A549 (cell line): ENCODE measurements at regions not wholly inside any gene's neighbourhood (a gene's known extent, or its start where the extent isn't known, plus 50 kb on each side); places are given as distances from the start of the nearest gene placed in this dataset.

Source experiments
- ATAC-seq, 2 experiments: fragments of 200-7000 bp in 1 of 2; fragments of >200 bp in 1 of 2; cut with Nextera tagmentation in 1 of 2; cut with Tn5 transposase in 1 of 2; 3 replicates each; pipeline versions ENCODE4 v1.8.0 to v1.9.1; 2018 to 2020; ENCODE audit warnings: mild to moderate bottlenecking in 1 of 2, moderate library complexity in 1 of 2
- CTCF ChIA-PET: fragments of 300-600 bp; sonication (Branson Sonifier 250); formaldehyde crosslinking; extraction: SDS; loops from one replicate; lab custom pipeline; 2021; ENCODE audit warnings: antibody characterized with exemption, inconsistent platforms; lab: Yijun Ruan, JAX
- POLR2A ChIA-PET: fragments of 350-600 bp; formaldehyde crosslinking; extraction: SDS; loops from one replicate; lab custom pipeline; 2021; ENCODE audit warnings: antibody characterized with exemption, inconsistent platforms; lab: Yijun Ruan, JAX
- DNase-seq, 2 experiments: peaks; one replicate each; pipeline versions ENCODE4 v3.0.0 to v3.0.0-alpha.2; 2011 to 2016; ENCODE audit warnings: low read depth in 1 of 2, low spot score in 1 of 2
- FAIRE-seq: peaks from 2 replicates; lab custom pipeline; 2011; peaks lifted over from hg19 to GRCh38; lab: Jason Lieb, UNC
- H3K27ac ChIP-seq, 2 experiments: fragments of >200 bp; sonication (Bioruptor Twin); formaldehyde crosslinking; 3 replicates each; pipeline ENCODE4 v1.5.1; 2016 to 2017
- H3K4me1 ChIP-seq: fragments of >200 bp; sonication (Bioruptor Twin); formaldehyde crosslinking; 3 replicates; pipeline ENCODE4 v1.6.1; 2016
- H3K4me2 ChIP-seq: fragments of >200 bp; sonication (Bioruptor Twin); formaldehyde crosslinking; 3 replicates; pipeline ENCODE4 v1.6.1; 2016
- H3K4me3 ChIP-seq: fragments of >200 bp; sonication (Bioruptor Twin); formaldehyde crosslinking; 3 replicates; pipeline ENCODE4 v1.5.1; 2016
- H3K9me3 ChIP-seq: fragments of >200 bp; sonication (Bioruptor Twin); formaldehyde crosslinking; 3 replicates; pipeline ENCODE4 v1.6.1; 2016
- CBX2 ChIP-seq: fragments of 200-600 bp; sonication (generic); IDR thresholded peaks from 2 replicates; pipeline ENCODE4 v1.6.1; 2016; ENCODE audit warnings: low read depth, mild to moderate bottlenecking, borderline replicate concordance
- CBX8 ChIP-seq: fragments of 200-600 bp; sonication (generic); IDR thresholded peaks from 2 replicates; pipeline ENCODE4 v1.6.1; 2016
- CEBPB ChIP-seq, 2 experiments: fragments of >200 bp in 1 of 2; sonication (Bioruptor Twin) in 1 of 2; formaldehyde crosslinking in 1 of 2; IDR thresholded peaks; 2 replicates each; pipeline ENCODE4 v1.6.1; 2012 to 2016
- CHD4 ChIP-seq: fragments of 200-600 bp; sonication (generic); IDR thresholded peaks from 2 replicates; pipeline ENCODE4 v1.6.1; 2016; ENCODE audit warnings: antibody characterized with exemption, mild to moderate bottlenecking, borderline replicate concordance
- EHMT2 ChIP-seq: fragments of 200-600 bp; sonication (generic); IDR thresholded peaks from 2 replicates; pipeline ENCODE4 v1.6.1; 2016; ENCODE audit warnings: antibody characterized with exemption, low read depth, mild to moderate bottlenecking, moderate library complexity
- EP300 ChIP-seq, 2 experiments: fragments of >200 bp; sonication (Bioruptor Twin); formaldehyde crosslinking; IDR thresholded peaks; 2 replicates in 1 of 2; 3 replicates in 1 of 2; pipeline ENCODE4 v1.6.1; 2016 to 2017
- FOSL2 ChIP-seq, 2 experiments: fragments of 450-650 bp in 1 of 2; fragments of >200 bp in 1 of 2; sonication (Bioruptor Twin) in 1 of 2; formaldehyde crosslinking; IDR thresholded peaks; 2 replicates each; pipeline versions ENCODE4 v1.5.0 to v1.6.1; 2016 to 2020; ENCODE audit warnings: mild to moderate bottlenecking in 1 of 2, moderate library complexity in 1 of 2
- FOXS1 ChIP-seq: fragments of 250-450 bp; sonication (Bioruptor Pico); IDR thresholded peaks from 2 replicates; pipeline ENCODE4 v1.5.0; 2020; ENCODE audit warnings: mild to moderate bottlenecking, moderate library complexity
- HEYL ChIP-seq: fragments of 250-450 bp; sonication (Bioruptor Pico); IDR thresholded peaks from 2 replicates; pipeline ENCODE4 v1.8.0; 2021; ENCODE audit warnings: mild to moderate bottlenecking, moderate library complexity
- HOXB13 ChIP-seq: fragments of 250-450 bp; sonication (Bioruptor Pico); IDR thresholded peaks from 2 replicates; pipeline ENCODE4 v1.5.0; 2020; ENCODE audit warnings: low read depth, mild to moderate bottlenecking, moderate library complexity
- HOXB5 ChIP-seq: fragments of 250-450 bp; sonication (Bioruptor Pico); IDR thresholded peaks from 2 replicates; pipeline ENCODE4 v1.5.0; 2020; ENCODE audit warnings: mild to moderate bottlenecking, moderate library complexity
- JUNB ChIP-seq: fragments of >200 bp; sonication (Bioruptor Twin); formaldehyde crosslinking; IDR thresholded peaks from 2 replicates; pipeline ENCODE4 v1.6.1; 2016
- KDM5A ChIP-seq: fragments of 200-600 bp; sonication (generic); IDR thresholded peaks from 2 replicates; pipeline ENCODE4 v1.6.1; 2016; ENCODE audit warnings: antibody characterized with exemption, mild to moderate bottlenecking
- MAZ ChIP-seq: fragments of 150-350 bp; IDR thresholded peaks from 2 replicates; pipeline ENCODE4 v1.6.1; 2014; ENCODE audit warnings: antibody characterized with exemption, low read depth, low read length, borderline replicate concordance
- MYC ChIP-seq: IDR thresholded peaks from 2 replicates; pipeline ENCODE4 v1.6.1; 2012; ENCODE audit warnings: mild to moderate bottlenecking, inconsistent platforms, low read length, improper control_type of control experiment, borderline replicate concordance
- NFE2L2 ChIP-seq: fragments of 150-350 bp; conservative IDR thresholded peaks from 2 replicates; pipeline ENCODE4 v1.6.1; 2014; ENCODE audit warnings: low read length
- PHF8 ChIP-seq: fragments of 200-600 bp; sonication (generic); IDR thresholded peaks from 2 replicates; pipeline ENCODE4 v1.6.1; 2016; ENCODE audit warnings: low read depth, mild to moderate bottlenecking, antibody characterized with exemption, moderate library complexity, borderline replicate concordance
- POLR2AphosphoS2 ChIP-seq: conservative IDR thresholded peaks from 2 replicates; pipeline ENCODE4 v1.6.1; 2012; ENCODE audit warnings: low read length, improper control_type of control experiment, inconsistent platforms
- RAD21 ChIP-seq, 2 experiments: fragments of >200 bp in 1 of 2; sonication (Bioruptor Twin) in 1 of 2; formaldehyde crosslinking in 1 of 2; IDR thresholded peaks in 1 of 2; conservative IDR thresholded peaks in 1 of 2; 2 replicates in 1 of 2; 3 replicates in 1 of 2; pipeline ENCODE4 v1.6.1; 2012 to 2018; ENCODE audit warnings: inconsistent platforms in 1 of 2
- RCOR1 ChIP-seq: fragments of 150-350 bp; IDR thresholded peaks from 2 replicates; pipeline ENCODE4 v1.6.1; 2014; ENCODE audit warnings: antibody characterized with exemption, low read length, low read depth
- RFX5 ChIP-seq: fragments of 450-650 bp; IDR thresholded peaks from 2 replicates; pipeline ENCODE4 v1.7.1; 2014; ENCODE audit warnings: antibody characterized with exemption, mild to moderate bottlenecking, moderate library complexity
- SREBF2 ChIP-seq: fragments of 450-650 bp; IDR thresholded peaks from 2 replicates; pipeline ENCODE4 v1.6.1; 2014; ENCODE audit warnings: mild to moderate bottlenecking, moderate library complexity
- TP53 ChIP-seq: fragments of 250-450 bp; sonication (Bioruptor Pico); IDR thresholded peaks from 2 replicates; pipeline ENCODE4 v1.5.0; 2021; ENCODE audit warnings: mild to moderate bottlenecking, moderate library complexity
- ZSCAN20 ChIP-seq: fragments of 250-450 bp; sonication (Bioruptor Pico); IDR thresholded peaks from 2 replicates; pipeline ENCODE4 v1.8.0; 2022; ENCODE audit warnings: mild to moderate bottlenecking, moderate library complexity
- WGBS: methylation state at CpG from one replicate; pipeline ENCODE4 v1.1.6; 2017; ENCODE audit errors: missing lambda C conversion rate; 5-methylcytosine and 5-hydroxymethylcytosine counted together
- TF ChIP-seq, protein P1 (sequence below): fragments of 250-450 bp; sonication (Bioruptor Pico); IDR thresholded peaks from 2 replicates; pipeline ENCODE4 v1.5.0; 2020; ENCODE audit warnings: low read depth, mild to moderate bottlenecking, moderate library complexity
- TF ChIP-seq, protein P2 (sequence below): fragments of 450-650 bp; IDR thresholded peaks from 2 replicates; pipeline ENCODE4 v1.6.1; 2014; ENCODE audit warnings: antibody characterized with exemption
- TF ChIP-seq, protein P3 (sequence below): fragments of 150-350 bp; IDR thresholded peaks from 2 replicates; pipeline ENCODE4 v1.6.1; 2014; ENCODE audit warnings: low read depth, mild to moderate bottlenecking, low read length

DNA sequence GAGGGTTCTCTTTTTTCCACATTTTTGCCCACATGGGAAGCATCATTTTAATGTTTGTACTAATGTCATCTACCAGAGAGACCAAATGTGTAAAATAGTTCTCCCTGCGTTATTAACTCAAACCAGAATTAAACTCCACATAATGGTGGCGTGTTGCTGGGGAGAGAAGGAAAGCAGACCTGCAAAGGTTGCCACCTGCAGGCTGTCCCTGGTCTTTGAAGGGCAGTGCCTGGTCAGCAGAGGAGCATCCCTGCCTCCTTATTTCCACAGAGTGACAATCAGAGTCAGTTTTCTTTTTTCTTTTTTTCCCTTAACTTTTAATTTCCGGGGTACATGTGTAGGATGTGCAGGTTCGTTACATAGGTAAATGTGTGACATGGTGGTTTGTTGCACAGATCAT is 214.5 kb downstream of the TBX18 start:
- POLR2A ChIA-PET, result no interaction called here
- Histone ChIP-seq H3K27ac (no peak overlapping the region), H3K4me2 (no peak overlapping the region), H3K9me3 (no peaks in the 10 kb centered on the region), H3K4me1 (no peaks in the 10 kb centered on the region), H3K4me3 (no peak overlapping the region)
- CTCF ChIA-PET, result no interaction called here
- DNase-seq, result no peak
- 62% methylated on average over 4 of the region's 4 CpGs for WGBS
- TF ChIP-seq CEBPB (IDR thresholded peaks at IDR 0.05), result no peak
- TF ChIP-seq HOXB5, result no peak
- TF ChIP-seq RFX5, result no peak
- peak in 1 of 2 experiments; percentile 26; a peak in 1 of 5 replicates for TF ChIP-seq RAD21 (conservative IDR thresholded peaks at IDR 0.05 in 1 of 2, IDR thresholded peaks at IDR 0.05 in 1 of 2)
- TF ChIP-seq HOXB13 (CRISPR knock-in tag), result no peak
- FAIRE-seq, result no peak
- ATAC-seq, result peak in 1 of 2 experiments; percentile 53; a peak in 1 of 6 replicates

DNA sequence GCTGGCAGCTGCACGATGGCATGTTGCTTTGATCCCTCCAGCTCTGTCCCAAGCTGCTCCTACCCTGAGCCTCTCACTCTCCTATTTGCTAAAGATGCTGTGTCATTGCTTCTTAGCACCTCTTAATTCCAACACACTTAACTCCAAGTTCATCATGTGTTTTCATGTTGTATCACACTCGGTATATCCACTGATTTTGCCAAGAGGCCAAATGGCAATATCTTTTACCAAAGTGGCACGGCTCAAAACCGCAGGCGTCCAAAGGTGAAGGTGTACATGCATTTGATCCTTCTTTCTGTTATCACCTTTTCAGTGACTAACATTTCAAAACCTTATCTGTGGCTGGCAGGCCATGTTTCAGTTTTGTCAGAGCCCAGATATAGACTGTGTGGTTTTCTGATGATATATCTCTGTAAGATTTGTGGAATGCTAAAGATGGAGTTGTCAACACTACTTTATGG is 217.0 kb downstream of the TBX18 start:
- ATAC-seq, result no peak
- no peak for DNase-seq
- Histone ChIP-seq H3K4me2 (no peak overlapping the region), H3K27ac (no peak overlapping the region), H3K4me3 (no peak overlapping the region), H3K4me1 (no peaks in the 10 kb centered on the region), H3K9me3 (no peaks in the 10 kb centered on the region)
- FAIRE-seq, result no peak
- 83% methylated on average over 5 of the region's 5 CpGs for WGBS
- POLR2A ChIA-PET, result no interaction called here
- CTCF ChIA-PET, result interaction anchor here (2.1 kb wide), 1 partner anchor 125 kb away, joined by 6 read pairs; no protein-coding TSS in a partner anchor
- TF ChIP-seq HOXB13 (CRISPR knock-in tag) (no peak), EHMT2 (no peak), POLR2AphosphoS2 (no peak), CHD4 (no peak), ZSCAN20 (CRISPR knock-in tag) (no peak), NFE2L2 (no peak), RAD21 (conservative IDR thresholded peaks at IDR 0.05 in 1 of 2, IDR thresholded peaks at IDR 0.05 in 1 of 2) (no peak), EP300 (IDR thresholded peaks at IDR 0.05) (no peak), KDM5A (no peak), PHF8 (no peak), CBX2 (no peak), FOXS1 (CRISPR knock-in tag) (no peak)
- TF ChIP-seq, protein P1, sequence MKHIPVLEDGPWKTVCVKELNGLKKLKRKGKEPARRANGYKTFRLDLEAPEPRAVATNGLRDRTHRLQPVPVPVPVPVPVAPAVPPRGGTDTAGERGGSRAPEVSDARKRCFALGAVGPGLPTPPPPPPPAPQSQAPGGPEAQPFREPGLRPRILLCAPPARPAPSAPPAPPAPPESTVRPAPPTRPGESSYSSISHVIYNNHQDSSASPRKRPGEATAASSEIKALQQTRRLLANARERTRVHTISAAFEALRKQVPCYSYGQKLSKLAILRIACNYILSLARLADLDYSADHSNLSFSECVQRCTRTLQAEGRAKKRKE, result no peak
- TF ChIP-seq, protein P2, sequence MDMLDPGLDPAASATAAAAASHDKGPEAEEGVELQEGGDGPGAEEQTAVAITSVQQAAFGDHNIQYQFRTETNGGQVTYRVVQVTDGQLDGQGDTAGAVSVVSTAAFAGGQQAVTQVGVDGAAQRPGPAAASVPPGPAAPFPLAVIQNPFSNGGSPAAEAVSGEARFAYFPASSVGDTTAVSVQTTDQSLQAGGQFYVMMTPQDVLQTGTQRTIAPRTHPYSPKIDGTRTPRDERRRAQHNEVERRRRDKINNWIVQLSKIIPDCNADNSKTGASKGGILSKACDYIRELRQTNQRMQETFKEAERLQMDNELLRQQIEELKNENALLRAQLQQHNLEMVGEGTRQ, result no peak

DNA sequence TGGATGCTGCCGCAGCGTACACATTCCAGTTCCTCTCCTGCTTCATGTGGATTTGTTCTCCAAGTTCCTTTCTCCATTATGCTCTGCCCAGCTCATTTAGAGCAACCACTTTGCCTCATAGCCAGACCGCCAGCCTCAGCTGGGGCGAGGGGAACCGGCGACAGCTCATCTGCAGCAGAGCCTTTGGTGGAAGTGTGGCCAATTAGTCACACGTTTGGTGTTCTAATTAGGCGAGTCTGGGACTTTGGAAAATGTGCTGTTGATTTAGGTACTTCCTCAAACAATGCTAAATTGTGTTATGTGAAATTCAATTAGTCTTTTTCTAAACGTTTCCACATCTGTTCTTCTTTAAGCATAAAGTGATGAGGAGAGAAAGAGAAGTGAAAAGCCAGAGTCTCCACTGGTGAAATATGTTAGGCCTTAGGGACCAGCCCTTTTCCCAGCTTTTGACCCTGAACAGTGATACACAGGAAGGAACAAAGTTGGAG is 217.9 kb downstream of the TBX18 start:
- FAIRE-seq, result no peak
- H3K9me3 ChIP-seq, result no peaks in the 10 kb centered on the region
- ATAC-seq, result no peak
- no peak for TF ChIP-seq ZSCAN20 (CRISPR knock-in tag)
- no peak for TF ChIP-seq MAZ
- TF ChIP-seq HOXB13 (CRISPR knock-in tag), result no peak
- no peak for TF ChIP-seq HEYL (CRISPR knock-in tag)
- TF ChIP-seq RCOR1, result no peak
- TF ChIP-seq PHF8, result no peak
- no peak for TF ChIP-seq FOSL2 (IDR thresholded peaks at IDR 0.05)
- no peak for TF ChIP-seq FOSL2 (CRISPR knock-in tag; IDR thresholded peaks at IDR 0.05)
- TF ChIP-seq, protein P3, sequence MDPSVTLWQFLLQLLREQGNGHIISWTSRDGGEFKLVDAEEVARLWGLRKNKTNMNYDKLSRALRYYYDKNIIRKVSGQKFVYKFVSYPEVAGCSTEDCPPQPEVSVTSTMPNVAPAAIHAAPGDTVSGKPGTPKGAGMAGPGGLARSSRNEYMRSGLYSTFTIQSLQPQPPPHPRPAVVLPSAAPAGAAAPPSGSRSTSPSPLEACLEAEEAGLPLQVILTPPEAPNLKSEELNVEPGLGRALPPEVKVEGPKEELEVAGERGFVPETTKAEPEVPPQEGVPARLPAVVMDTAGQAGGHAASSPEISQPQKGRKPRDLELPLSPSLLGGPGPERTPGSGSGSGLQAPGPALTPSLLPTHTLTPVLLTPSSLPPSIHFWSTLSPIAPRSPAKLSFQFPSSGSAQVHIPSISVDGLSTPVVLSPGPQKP, result no peak
- no peak for TF ChIP-seq SREBF2
- no peak for TF ChIP-seq CBX8
- no peak for TF ChIP-seq JUNB
- TF ChIP-seq, protein P1, result no peak
- no peak for TF ChIP-seq TP53
- TF ChIP-seq MYC, result no peak
- no peak overlapping the region for H3K4me3 ChIP-seq
- ChIA-PET POLR2A (no interaction called here), CTCF (interaction anchor here (2.1 kb wide), 1 partner anchor 124 kb away, joined by 6 read pairs; no protein-coding TSS in a partner anchor)
- no peak overlapping the region for H3K4me2 ChIP-seq
- no peak for DNase-seq
- WGBS, result 75% methylated on average over 9 of the region's 9 CpGs
- H3K27ac ChIP-seq, result no peak overlapping the region
- no peaks in the 10 kb centered on the region for H3K4me1 ChIP-seq
